AG04450 (cell line): ENCODE measurements at regions not wholly inside any gene's neighbourhood (a gene's known extent, or its start where the extent isn't known, plus 50 kb on each side); places are given as distances from the start of the nearest gene placed in this dataset.

Experiments used
- CTCF ChIA-PET: fragments of 300-600, 350-600 bp; formaldehyde crosslinking; extraction: SDS; loops from one replicate; lab custom pipeline; 2022; ENCODE audit warnings: antibody characterized with exemption, inconsistent platforms; lab: Charles Lee
- POLR2A ChIA-PET: fragments of 350-600 bp; formaldehyde crosslinking; extraction: SDS; loops from one replicate; lab custom pipeline; 2021; ENCODE audit warnings: antibody characterized with exemption, inconsistent platforms; lab: Yijun Ruan, JAX
- DNase-seq: peaks from one replicate; pipeline ENCODE4 v3.0.0-alpha.2; 2011; ENCODE audit warnings: low read depth, low spot score
- H3K27ac ChIP-seq: one replicate; pipeline ENCODE4 v1.5.1; 2012; ENCODE audit warnings: low read depth, low read length, control low read depth
- H3K27me3 ChIP-seq: one replicate; pipeline ENCODE4 v1.6.0; 2012; ENCODE audit warnings: low read length; ENCODE audit not compliant: control insufficient read depth, insufficient read depth
- H3K4me3 ChIP-seq: 2 replicates; pipeline ENCODE4 v1.5.1; 2011; ENCODE audit warnings: mild to moderate bottlenecking, low read depth, low read length, control low read depth
- H3K9me3 ChIP-seq: 2 replicates; pipeline ENCODE4 v1.5.1; 2012; ENCODE audit warnings: low read length; ENCODE audit not compliant: control insufficient read depth, insufficient read depth
- TF ChIP-seq, protein P1 (sequence below): IDR thresholded peaks from 2 replicates; pipeline ENCODE4 v1.5.1; 2011; ENCODE audit warnings: low read depth, low read length, control low read depth, inconsistent platforms

DNA sequence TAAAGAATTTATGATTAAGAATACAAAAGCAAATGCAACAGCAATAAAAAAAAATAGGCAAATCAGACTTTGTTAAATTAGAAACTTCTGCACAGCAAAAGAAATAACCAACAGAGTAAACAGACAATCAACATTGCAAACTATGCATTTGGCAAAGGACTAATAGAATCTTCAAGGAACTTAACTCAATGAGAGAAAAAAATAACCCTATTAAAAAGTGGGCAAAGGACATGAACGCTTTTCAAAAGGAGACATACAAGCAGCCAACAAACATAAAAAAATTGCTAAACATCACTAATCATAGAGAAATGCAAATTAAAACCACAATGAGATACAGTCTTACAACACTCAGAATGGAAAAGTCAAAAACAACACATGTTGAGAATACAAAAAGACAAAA is 166.0 kb upstream of the DSEL start:
- H3K27me3 ChIP-seq = no peaks in the 10 kb centered on the region
- no peaks in the 10 kb centered on the region for H3K9me3 ChIP-seq
- TF ChIP-seq, protein P1, sequence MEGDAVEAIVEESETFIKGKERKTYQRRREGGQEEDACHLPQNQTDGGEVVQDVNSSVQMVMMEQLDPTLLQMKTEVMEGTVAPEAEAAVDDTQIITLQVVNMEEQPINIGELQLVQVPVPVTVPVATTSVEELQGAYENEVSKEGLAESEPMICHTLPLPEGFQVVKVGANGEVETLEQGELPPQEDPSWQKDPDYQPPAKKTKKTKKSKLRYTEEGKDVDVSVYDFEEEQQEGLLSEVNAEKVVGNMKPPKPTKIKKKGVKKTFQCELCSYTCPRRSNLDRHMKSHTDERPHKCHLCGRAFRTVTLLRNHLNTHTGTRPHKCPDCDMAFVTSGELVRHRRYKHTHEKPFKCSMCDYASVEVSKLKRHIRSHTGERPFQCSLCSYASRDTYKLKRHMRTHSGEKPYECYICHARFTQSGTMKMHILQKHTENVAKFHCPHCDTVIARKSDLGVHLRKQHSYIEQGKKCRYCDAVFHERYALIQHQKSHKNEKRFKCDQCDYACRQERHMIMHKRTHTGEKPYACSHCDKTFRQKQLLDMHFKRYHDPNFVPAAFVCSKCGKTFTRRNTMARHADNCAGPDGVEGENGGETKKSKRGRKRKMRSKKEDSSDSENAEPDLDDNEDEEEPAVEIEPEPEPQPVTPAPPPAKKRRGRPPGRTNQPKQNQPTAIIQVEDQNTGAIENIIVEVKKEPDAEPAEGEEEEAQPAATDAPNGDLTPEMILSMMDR = no peak
- no peak for DNase-seq
- H3K4me3 ChIP-seq = no peak overlapping the region
- H3K27ac ChIP-seq = no peak overlapping the region
- CTCF ChIA-PET = no interaction called here
- POLR2A ChIA-PET = no interaction called here

- H3K9me3 ChIP-seq = no peaks in the 10 kb centered on the region
- TF ChIP-seq, protein P1 = no peak
- H3K27me3 ChIP-seq = no peaks in the 10 kb centered on the region
- POLR2A ChIA-PET = no interaction called here
- CTCF ChIA-PET = no interaction called here
- DNase-seq = no peak
- H3K4me3 ChIP-seq = no peak overlapping the region
- H3K27ac ChIP-seq = no peak overlapping the region
Observed at GRCh38 chr18:67677489-67677888, 161.0 kb upstream of the DSEL start.

DNA sequence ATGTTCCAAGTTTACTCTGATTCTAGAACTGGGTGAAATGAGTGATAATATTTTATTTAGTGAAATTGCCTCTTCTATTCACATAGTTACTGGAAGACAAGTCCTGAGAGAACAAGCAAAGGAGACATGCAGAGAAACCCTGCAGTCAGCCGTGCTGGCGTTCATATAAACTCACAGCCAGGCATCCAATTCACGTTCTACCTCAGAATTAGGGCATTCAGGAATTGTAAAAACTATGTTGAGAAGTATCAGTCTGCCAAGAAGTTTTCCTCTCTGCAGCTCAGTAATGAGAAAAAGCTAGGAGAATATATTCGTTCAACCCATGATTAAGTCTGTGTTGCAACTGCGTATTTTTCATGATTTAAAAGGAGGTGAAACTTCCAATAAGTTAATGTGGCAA is 156.2 kb upstream of the DSEL start:
- ChIA-PET POLR2A (no interaction called here), CTCF (no interaction called here)
- no peak overlapping the region for H3K27ac ChIP-seq

GRCh38 chr18:67672155-67672554 is 155.6 kb upstream of the DSEL start:
- POLR2A ChIA-PET = no interaction called here
- no peak for DNase-seq
- Histone ChIP-seq H3K4me3 (no peak overlapping the region), H3K27ac (no peak overlapping the region), H3K9me3 (no peaks in the 10 kb centered on the region), H3K27me3 (no peaks in the 10 kb centered on the region)
- CTCF ChIA-PET = no interaction called here
- TF ChIP-seq, protein P1 = no peak

More for the DNA sequence above, 156.2 kb upstream of the DSEL start:
- Histone ChIP-seq H3K9me3 (no peaks in the 10 kb centered on the region), H3K4me3 (no peak overlapping the region), H3K27me3 (no peaks in the 10 kb centered on the region)
- TF ChIP-seq, protein P1 = no peak
- DNase-seq = no peak

- no peaks in the 10 kb centered on the region for H3K9me3 ChIP-seq
- peak overlapping the region; percentile 88 for H3K27ac ChIP-seq
- ChIA-PET POLR2A (interaction anchor here (0.7 to 1.9 kb wide), 4 partner anchors 120 to 433 kb away, joined by 3 to 17 read pairs (median 3); partner anchors contain the start of gene DSEL), CTCF (interaction anchor here (0.5 kb wide), 1 partner anchor 9 kb away, joined by 4 read pairs; no protein-coding TSS in a partner anchor)
- peak; percentile 91 for DNase-seq
- no peak overlapping the region for H3K4me3 ChIP-seq
- H3K27me3 ChIP-seq = no peaks in the 10 kb centered on the region
- TF ChIP-seq, protein P1 = no peak
Observed at GRCh38 chr18:67670024-67670543, 153.6 kb upstream of the DSEL start.
